HG03575 (cell line): ENCODE measurements at regions not wholly inside any gene's neighbourhood (a gene's known extent, or its start where the extent isn't known, plus 50 kb on each side); places are given as distances from the start of the nearest gene placed in this dataset.
"Not testable (repeated sequence)": the region's sequence is repeated elsewhere in the genome, so short reads cannot be mapped to it uniquely, and the experiment has no call there.

Source experiments
- ATAC-seq: cut with Tn5 transposase; IDR thresholded peaks from one replicate; pipeline ENCODE4 v1.9.1; 2021; ENCODE audit not compliant: unreplicated experiment, insufficient number of reproducible peaks, low FRiP score; ENCODE audit errors: extremely low read depth

DNA sequence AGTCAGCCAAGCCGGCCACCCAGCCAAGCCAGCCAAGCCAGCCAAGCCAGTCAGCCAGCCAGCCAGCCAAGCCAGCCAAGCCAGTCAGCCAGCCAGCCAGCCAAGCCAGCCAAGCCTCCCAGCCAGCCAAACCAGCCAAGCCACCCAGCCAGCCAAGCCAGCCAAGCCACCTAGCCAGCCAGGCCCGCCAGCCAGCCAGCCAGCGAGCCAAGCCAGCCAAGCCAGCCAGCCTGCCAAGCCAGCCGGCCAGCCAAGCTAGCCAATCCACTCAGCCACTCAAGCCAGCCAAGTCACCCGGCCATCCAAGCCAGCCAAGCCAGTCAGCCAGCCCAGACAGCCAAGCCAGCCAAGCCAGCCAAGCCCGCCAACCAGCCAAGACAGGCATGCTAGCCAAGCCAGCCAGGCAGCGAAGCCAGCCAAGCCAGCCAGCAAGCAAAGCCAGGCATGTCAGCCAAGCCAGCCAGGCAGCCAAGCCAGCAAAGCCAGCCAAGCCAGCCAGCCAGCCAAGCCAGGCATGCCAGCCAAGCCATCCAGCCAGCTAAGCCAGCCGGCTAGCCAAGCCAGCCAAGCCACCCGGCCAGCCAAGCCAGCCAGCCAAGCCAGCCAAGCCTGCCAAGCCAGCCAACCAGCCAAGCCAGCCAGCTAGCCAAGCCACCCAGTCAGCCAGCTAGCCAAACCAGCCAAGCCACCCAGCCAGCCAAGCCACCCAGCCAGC is 351.2 kb upstream of the PLGLB2 start:
- not testable (repeated sequence) for ATAC-seq

DNA sequence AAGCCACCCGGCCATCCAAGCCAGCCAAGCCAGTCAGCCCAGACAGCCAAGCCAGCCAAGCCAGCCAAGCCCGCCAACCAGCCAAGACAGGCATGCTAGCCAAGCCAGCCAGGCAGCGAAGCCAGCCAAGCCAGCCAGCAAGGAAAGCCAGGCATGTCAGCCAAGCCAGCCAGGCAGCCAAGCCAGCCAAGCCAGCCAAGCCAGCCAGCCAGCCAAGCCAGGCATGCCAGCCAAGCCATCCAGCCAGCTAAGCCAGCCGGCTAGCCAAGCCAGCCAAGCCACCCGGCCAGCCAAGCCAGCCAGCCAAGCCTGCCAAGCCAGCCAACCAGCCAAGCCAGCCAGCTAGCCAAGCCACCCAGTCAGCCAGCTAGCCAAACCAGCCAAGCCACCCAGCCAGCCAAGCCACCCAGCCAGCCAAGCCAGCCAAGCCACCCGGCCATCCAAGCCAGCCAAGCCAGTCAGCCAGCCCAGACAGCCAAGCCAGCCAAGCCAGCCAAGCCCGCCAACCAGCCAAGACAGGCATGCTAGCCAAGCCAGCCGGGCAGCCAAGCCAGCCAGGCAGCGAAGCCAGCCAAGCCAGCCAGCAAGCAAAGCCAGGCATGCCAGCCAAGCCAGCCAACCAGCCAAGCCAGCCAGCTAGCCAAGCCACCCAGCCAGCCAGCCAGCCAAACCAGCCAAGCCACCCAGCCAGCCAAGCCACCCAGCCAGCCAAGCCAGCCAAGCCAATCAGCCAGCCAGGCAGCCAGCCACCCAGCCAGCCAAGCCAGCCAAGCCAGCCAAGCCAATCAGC is 350.4 kb upstream of the PLGLB2 start:
- not testable (repeated sequence) for ATAC-seq

- not testable (repeated sequence) for ATAC-seq
Observed at GRCh38 chr2:87398567-87399305, 349.2 kb upstream of the PLGLB2 start.

DNA sequence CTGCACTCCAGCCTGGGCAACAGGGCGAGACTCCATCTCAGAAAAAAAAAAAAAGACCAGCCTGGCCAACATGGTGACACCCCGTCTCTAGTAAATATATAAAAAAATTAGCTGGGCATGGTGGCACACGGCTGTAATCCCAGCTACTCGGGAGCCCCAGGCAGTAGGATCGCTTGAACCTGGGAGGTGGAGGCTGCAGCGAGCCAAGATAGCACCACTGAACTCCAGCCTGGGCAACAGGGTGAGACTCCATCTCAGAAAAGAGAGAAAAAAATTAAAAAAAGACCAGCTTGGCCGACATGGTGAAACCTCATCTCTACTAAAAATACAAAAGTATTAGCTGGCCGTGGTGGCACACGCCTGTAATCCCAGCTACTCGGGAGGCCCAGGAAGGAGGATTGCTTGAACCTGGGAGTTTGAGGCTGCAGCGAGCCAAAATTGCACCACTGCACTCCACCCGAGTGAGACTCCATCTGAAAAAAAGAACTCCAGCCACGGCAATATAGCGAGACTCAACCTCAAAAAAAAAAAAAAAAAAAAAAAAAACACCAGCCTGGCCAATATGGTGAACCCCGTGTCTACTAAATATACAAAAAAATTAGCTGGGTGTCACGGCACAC is 346.1 kb upstream of the PLGLB2 start:
- no peak for ATAC-seq

DNA sequence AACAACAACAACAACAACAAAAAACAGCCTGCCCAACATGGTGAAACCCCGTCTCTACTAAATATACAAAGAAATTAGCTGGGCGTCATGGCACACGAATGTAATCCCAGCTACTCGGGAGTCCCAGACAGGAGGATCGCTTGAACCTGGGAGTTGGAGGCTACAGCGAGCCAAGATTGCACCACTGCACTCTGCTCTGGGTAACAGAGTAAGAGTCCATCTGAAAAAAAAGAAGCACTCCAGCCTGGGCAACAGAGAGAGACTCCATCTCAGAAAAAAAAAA is 344.1 kb upstream of the PLGLB2 start:
- no peak for ATAC-seq

DNA sequence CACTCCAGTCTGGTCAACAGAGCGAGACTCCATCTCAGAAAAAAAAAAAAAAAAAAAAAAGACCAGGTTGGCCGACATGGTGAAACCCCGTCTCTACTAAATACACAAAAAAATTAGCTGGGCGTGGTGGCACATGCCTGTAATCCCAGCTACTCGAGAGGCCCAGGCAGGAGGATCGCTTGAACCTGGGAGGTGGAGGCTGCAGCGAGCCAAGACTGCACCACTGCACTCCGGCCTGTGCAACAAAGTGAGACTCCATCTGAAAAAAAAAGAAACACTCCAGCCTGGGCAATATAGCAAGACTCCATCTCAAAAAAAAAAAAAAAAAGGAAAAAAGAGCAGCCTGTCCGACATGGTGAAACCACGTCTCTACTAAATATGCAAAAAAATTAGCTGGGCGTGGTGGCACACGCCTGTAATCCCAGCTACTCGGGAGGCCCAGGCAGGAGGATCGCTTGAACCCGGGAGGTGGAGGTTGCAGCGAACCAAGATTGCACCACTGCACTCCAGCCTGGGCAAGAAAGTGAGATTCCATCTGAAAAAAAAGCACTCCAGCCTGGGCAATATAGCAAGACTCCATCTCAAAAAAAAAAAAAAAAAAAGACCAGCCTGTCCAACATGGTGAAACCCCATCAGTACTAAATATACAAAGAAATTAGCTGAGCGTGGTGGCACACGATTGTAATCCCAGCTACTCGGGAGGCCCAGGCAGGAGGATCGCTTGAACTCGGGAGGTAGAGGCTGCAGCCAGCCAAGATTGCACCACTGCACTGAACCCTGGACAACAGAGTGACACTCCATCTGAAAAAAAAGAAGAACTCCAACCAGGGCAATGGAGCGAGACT is 343.3 kb upstream of the PLGLB2 start:
- ATAC-seq = not testable (repeated sequence)

- not testable (repeated sequence) for ATAC-seq
Observed at GRCh38 chr2:87405531-87406216, 342.2 kb upstream of the PLGLB2 start.

DNA sequence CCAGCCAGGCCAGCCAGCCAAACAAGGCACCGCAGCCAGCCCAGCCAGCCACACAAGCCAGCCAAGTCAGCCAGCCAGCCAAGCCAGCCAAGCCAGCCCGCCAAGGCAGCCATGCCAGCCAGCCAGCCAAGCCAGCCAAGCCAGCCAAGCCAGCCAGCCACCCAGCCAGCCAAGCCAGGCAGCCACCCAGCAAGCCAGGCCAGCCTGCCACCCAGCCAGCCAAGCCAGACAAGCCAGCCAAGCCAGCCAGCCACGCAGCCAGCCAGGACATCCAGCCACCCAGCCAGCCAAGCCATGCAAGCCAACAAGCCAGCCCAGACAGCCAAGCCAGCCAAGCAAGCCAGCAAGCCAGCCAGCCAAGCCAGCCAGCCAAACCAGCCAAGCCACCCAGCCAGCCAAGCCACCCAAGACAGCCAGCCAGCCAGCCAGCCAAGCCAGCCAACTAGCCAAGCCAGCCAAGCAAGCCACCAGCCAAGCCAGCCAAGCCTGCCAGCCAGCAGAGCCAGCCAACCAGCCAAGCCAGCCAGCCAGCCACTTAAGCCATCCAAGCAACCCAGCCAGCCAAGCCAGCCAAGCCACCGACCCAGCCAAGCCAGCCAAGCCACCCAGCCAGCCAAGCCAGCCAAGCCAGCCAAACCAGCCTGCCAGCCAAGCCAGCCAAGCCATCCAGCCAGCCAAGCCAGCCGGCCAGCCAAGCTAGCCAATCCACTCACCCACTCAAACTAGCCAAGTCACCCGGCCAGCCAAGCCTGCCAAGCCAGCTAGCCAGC is 341.3 kb upstream of the PLGLB2 start:
- ATAC-seq = not testable (repeated sequence)

- not testable (repeated sequence) for ATAC-seq
Observed at GRCh38 chr2:87409601-87410000, 338.3 kb upstream of the PLGLB2 start.

- ATAC-seq = not testable (repeated sequence)
Observed at GRCh38 chr2:87410371-87410770, 337.5 kb upstream of the PLGLB2 start.

- ATAC-seq = not testable (repeated sequence)
Observed at GRCh38 chr2:87412036-87412820, 335.7 kb upstream of the PLGLB2 start.

GRCh38 chr2:87414331-87414730 is 333.6 kb upstream of the PLGLB2 start:
- ATAC-seq = not testable (repeated sequence)

GRCh38 chr2:87414795-87415570 is 332.9 kb upstream of the PLGLB2 start:
- not testable (repeated sequence) for ATAC-seq

- ATAC-seq = not testable (repeated sequence)
Observed at GRCh38 chr2:87415586-87416265, 332.2 kb upstream of the PLGLB2 start.

- ATAC-seq = not testable (repeated sequence)
Observed at GRCh38 chr2:87416266-87416592, 331.7 kb upstream of the PLGLB2 start.

- ATAC-seq = not testable (repeated sequence)
Observed at GRCh38 chr2:87417147-87417546, 330.7 kb upstream of the PLGLB2 start.
